ENCODE measurements at regions not wholly inside any gene's neighbourhood (a gene's known extent, or its start where the extent isn't known, plus 50 kb on each side); places are given as distances from the start of the nearest gene placed in this dataset.

DNA sequence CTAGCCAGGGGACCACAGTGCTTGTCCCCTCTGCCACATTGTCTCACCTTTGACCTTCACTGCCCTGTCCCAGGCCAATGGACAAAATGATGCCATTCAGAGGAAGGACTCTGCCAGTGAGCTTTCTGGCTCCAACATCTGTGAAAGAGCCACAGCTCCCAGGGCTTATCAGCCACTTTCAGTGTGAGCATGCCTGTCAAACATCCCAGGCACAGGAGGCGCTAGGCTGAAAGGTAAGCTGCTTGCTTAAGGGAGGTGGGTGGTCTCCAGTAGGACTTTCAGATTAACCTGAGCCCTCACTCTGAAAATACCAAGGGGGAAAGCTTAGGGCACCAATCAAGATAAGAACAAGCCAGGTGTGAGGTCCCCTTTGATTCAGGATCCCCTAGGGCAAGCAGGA, 59.8 kb upstream of the GDF10 start:
- H3K4me1 ChIP-seq, result no peaks in the 10 kb centered on the region
- H3K27ac ChIP-seq, result no peak overlapping the region
- TF ChIP-seq, protein P1, sequence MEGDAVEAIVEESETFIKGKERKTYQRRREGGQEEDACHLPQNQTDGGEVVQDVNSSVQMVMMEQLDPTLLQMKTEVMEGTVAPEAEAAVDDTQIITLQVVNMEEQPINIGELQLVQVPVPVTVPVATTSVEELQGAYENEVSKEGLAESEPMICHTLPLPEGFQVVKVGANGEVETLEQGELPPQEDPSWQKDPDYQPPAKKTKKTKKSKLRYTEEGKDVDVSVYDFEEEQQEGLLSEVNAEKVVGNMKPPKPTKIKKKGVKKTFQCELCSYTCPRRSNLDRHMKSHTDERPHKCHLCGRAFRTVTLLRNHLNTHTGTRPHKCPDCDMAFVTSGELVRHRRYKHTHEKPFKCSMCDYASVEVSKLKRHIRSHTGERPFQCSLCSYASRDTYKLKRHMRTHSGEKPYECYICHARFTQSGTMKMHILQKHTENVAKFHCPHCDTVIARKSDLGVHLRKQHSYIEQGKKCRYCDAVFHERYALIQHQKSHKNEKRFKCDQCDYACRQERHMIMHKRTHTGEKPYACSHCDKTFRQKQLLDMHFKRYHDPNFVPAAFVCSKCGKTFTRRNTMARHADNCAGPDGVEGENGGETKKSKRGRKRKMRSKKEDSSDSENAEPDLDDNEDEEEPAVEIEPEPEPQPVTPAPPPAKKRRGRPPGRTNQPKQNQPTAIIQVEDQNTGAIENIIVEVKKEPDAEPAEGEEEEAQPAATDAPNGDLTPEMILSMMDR (IDR thresholded peaks at IDR 0.05), result no peak
- no peaks in the 10 kb centered on the region for H3K36me3 ChIP-seq
- H3K9me3 ChIP-seq, result no peaks in the 10 kb centered on the region
- no peaks in the 10 kb centered on the region for H3K27me3 ChIP-seq
- no peak overlapping the region for H3K4me3 ChIP-seq
- DNase-seq (no peak), ATAC-seq (no peak)
- intact Hi-C loops (cut with DNase I), result no loop called here

DNA sequence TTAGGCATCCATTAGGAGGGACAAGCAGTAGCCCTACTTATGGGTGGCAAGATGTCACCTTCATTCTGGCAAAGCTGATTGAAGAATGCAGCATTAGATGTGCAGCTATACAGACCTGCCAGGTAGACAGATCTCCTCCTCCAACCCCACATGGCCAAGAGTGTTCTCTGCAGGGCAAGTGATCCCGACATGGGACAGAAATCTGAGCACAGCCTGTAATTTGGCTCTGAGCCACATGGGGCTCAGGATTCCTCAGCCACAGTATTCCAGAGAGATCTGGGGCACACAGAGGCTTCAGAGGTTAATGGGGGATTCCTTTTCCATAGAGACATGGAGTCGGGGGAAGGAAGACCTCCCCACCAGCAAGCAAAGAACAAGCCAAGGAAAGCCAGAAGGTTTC, 58.7 kb upstream of the GDF10 start:
- Histone ChIP-seq H3K36me3 (no peaks in the 10 kb centered on the region), H3K4me1 (no peaks in the 10 kb centered on the region), H3K4me3 (no peak overlapping the region), H3K27ac (no peak overlapping the region), H3K27me3 (no peaks in the 10 kb centered on the region), H3K9me3 (no peaks in the 10 kb centered on the region)
- no peak for ATAC-seq
- TF ChIP-seq, protein P1 (IDR thresholded peaks at IDR 0.05), result no peak
- no peak for DNase-seq
- intact Hi-C loops (cut with DNase I), result no loop called here

DNA sequence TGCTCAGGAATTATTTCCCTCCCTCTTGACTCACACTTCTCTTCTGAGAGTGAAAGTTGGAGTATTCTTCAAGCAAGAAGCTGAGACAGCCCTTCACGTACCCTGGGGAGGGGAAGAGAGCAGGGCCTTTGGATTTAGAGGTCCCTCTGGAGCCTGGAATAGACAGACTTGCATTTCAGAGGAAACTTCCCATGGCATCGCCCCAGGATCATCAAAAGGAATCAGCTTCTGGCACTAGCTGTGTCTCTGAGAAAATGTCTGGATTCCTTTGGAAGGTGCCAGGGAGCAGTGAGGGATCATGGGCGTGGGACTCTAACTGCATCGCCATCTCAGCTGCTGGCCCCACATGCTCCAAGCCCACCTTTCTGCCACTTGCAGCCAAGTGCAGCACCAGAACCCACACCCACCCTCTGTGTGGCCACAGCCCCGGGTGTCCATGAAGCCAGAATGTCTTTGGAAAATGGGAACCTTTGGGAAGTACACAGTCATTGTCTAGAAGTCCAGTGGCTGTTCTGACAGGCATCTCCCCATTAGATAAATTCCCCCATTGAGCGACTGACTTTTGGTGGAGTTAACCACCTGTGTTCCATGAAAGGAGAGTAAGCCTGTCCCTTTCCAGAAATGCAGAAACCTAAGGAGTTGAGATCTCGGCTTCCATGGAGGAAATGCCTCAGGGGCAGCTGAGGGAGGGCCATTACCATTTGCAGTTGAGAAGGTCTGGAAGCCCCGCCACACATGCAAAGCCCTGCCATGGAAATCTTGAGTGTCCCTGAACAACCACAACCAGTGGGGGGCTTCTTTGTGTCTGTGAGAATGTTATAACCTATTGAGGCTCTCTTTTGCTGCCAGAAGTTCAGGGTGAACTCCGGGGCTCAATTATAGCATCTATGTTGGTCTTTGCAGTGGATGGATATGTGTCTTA, 57.8 kb upstream of the GDF10 start:
- intact Hi-C loops (cut with DNase I), result no loop called here
- DNase-seq, result no peak

DNA sequence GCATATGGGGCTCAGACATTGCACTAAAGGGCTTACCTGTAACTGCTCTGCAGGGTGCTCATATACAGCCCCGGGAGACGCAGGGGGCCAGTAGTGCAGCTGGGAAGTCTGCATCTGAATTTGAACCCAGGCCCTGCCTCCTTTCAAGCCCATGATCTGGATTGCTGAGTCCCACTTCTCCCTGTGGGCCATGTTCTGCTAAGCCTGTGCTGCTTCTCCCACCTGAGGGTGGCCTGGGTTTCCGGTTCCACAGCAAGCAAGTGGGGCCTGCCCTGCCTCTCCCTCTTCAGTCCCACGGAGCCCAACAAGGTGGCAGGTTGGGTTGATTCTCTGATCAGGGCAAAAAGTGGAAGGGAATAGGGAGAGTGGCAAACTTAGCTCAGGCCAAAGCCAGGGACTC, 56.6 kb upstream of the GDF10 start:
- H3K4me1 ChIP-seq, result no peaks in the 10 kb centered on the region
- no peak overlapping the region for H3K4me3 ChIP-seq
- ATAC-seq (no peak), DNase-seq (no peak)
- intact Hi-C loops (cut with DNase I), result no loop called here
- no peaks in the 10 kb centered on the region for H3K27me3 ChIP-seq
- H3K9me3 ChIP-seq, result no peaks in the 10 kb centered on the region
- TF ChIP-seq, protein P1 (IDR thresholded peaks at IDR 0.05), result no peak
- H3K36me3 ChIP-seq, result no peaks in the 10 kb centered on the region
- H3K27ac ChIP-seq, result no peak overlapping the region

More for the DNA sequence above, 57.8 kb upstream of the GDF10 start:
- Histone ChIP-seq H3K4me3 (no peak overlapping the region), H3K9me3 (no peaks in the 10 kb centered on the region), H3K36me3 (no peaks in the 10 kb centered on the region), H3K27me3 (no peaks in the 10 kb centered on the region), H3K27ac (no peak overlapping the region), H3K4me1 (no peaks in the 10 kb centered on the region)
- TF ChIP-seq, protein P1 (IDR thresholded peaks at IDR 0.05), result no peak
- no peak for ATAC-seq

DNA sequence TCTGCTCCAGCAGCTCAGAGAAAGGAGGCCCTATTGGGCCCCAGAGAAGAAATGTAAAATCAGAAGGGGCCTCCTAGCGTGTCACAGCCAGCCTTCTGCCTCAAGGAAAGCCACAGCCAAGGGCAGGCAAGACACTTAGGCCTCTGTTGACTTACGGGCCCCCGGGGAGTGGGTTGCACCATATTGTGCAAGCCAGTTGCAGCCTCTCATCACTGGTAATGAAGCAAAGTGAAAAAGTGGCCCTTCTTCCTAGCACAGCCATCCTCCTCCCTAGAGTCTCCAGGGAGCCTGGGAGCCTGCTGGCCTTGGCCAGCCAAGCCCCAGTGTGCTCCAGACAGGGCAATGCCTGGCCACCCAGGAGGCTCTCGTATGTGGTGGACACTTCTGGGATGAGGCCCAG, 56.2 kb upstream of the GDF10 start:
- ATAC-seq (no peak), DNase-seq (no peak)
- no peaks in the 10 kb centered on the region for H3K36me3 ChIP-seq
- no peaks in the 10 kb centered on the region for H3K9me3 ChIP-seq
- no peak overlapping the region for H3K4me3 ChIP-seq
- H3K4me1 ChIP-seq, result no peaks in the 10 kb centered on the region
- no peak overlapping the region for H3K27ac ChIP-seq
- intact Hi-C loops (cut with DNase I), result no loop called here
- TF ChIP-seq, protein P1 (IDR thresholded peaks at IDR 0.05), result no peak
- H3K27me3 ChIP-seq, result no peaks in the 10 kb centered on the region

Data from upper lobe of right lung (tissue), 1 donor.